KMS-11 (cell line): ENCODE measurements at regions not wholly inside any gene's neighbourhood (a gene's known extent, or its start where the extent isn't known, plus 50 kb on each side); places are given as distances from the start of the nearest gene placed in this dataset.

Experiments used
- H2AFZ ChIP-seq: fragments of 200-600 bp; sonication (generic); 2 replicates; pipeline ENCODE4 v1.6.1; 2016; ENCODE audit warnings: antibody characterized with exemption, mixed run types, low read depth
- H3K27ac ChIP-seq: fragments of 200-600 bp; sonication (generic); 2 replicates; pipeline ENCODE4 v1.6.1; 2016; ENCODE audit warnings: mild to moderate bottlenecking, mixed run types
- H3K27me3 ChIP-seq: fragments of 200-600 bp; sonication (generic); 2 replicates; pipeline ENCODE4 v1.6.1; 2017; ENCODE audit warnings: mild to moderate bottlenecking, low read depth, mixed run types, moderate library complexity; ENCODE audit not compliant: insufficient read depth
- H3K36me3 ChIP-seq: fragments of 200-600 bp; sonication (generic); 2 replicates; pipeline ENCODE4 v1.6.1; 2017; ENCODE audit warnings: mild to moderate bottlenecking, mixed run types; ENCODE audit not compliant: insufficient read depth
- H3K4me1 ChIP-seq: fragments of 200-600 bp; sonication (generic); 2 replicates; pipeline ENCODE4 v1.6.1; 2016; ENCODE audit warnings: mild to moderate bottlenecking, low read depth, mixed run types; ENCODE audit not compliant: poor library complexity, severe bottlenecking
- H3K4me2 ChIP-seq: fragments of 200-600 bp; sonication (generic); 2 replicates; pipeline ENCODE4 v1.7.0; 2016; ENCODE audit warnings: mild to moderate bottlenecking, mixed run types
- H3K4me3 ChIP-seq: fragments of 200-600 bp; sonication (generic); IDR thresholded peaks from 2 replicates; pipeline ENCODE4 v1.6.1; 2017; ENCODE audit warnings: low read depth, low read length, mixed read lengths; ENCODE audit not compliant: insufficient read depth
- H3K79me2 ChIP-seq: fragments of 200-600 bp; sonication (generic); 2 replicates; pipeline ENCODE4 v1.6.1; 2016; ENCODE audit warnings: low read depth, mixed run types; ENCODE audit not compliant: insufficient read depth
- H3K9ac ChIP-seq: fragments of 200-600 bp; sonication (generic); 2 replicates; pipeline ENCODE4 v1.6.1; 2016; ENCODE audit warnings: mild to moderate bottlenecking, mixed run types
- H4K20me1 ChIP-seq: fragments of 200-600 bp; sonication (generic); 2 replicates; pipeline ENCODE4 v1.6.1; 2016; ENCODE audit warnings: mild to moderate bottlenecking, mixed run types; ENCODE audit not compliant: insufficient read depth
- TF ChIP-seq, protein P1 (sequence below): fragments of 200-600 bp; sonication (generic); conservative IDR thresholded peaks from 2 replicates; pipeline ENCODE4 v1.6.1; 2017; ENCODE audit warnings: low read depth, mild to moderate bottlenecking, antibody characterized with exemption, low read length, moderate library complexity, mixed read lengths

DNA sequence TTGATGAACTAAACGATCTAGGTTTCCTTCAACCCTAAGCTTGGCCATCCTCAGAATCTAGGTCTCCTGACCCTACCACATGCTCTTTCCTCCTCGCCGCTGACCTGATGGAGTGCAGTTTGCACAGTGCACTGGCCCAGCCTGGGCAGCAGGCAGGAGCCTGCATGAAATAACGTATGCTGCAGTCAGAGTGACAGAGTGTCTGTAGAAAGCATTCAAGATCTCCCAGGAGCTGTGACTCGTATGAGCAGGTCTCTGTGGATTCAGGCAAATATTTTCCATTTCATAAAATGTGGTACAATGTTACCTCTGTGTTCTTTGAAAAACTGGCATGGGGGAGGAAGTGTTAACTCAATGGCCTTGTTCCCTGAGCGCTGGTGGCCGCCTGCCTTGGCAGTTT is 441.8 kb downstream of the RPS24 start:
- Histone ChIP-seq H3K36me3 (no peaks in the 10 kb centered on the region), H3K4me1 (no peaks in the 10 kb centered on the region), H4K20me1 (no peaks in the 10 kb centered on the region), H3K9ac (no peak overlapping the region), H3K4me3 (no peak overlapping the region), H3K79me2 (no peaks in the 10 kb centered on the region), H3K27ac (no peak overlapping the region), H2AFZ (no peak overlapping the region), H3K27me3 (no peaks in the 10 kb centered on the region), H3K4me2 (no peak overlapping the region)
- TF ChIP-seq, protein P1, sequence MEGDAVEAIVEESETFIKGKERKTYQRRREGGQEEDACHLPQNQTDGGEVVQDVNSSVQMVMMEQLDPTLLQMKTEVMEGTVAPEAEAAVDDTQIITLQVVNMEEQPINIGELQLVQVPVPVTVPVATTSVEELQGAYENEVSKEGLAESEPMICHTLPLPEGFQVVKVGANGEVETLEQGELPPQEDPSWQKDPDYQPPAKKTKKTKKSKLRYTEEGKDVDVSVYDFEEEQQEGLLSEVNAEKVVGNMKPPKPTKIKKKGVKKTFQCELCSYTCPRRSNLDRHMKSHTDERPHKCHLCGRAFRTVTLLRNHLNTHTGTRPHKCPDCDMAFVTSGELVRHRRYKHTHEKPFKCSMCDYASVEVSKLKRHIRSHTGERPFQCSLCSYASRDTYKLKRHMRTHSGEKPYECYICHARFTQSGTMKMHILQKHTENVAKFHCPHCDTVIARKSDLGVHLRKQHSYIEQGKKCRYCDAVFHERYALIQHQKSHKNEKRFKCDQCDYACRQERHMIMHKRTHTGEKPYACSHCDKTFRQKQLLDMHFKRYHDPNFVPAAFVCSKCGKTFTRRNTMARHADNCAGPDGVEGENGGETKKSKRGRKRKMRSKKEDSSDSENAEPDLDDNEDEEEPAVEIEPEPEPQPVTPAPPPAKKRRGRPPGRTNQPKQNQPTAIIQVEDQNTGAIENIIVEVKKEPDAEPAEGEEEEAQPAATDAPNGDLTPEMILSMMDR = no peak

DNA sequence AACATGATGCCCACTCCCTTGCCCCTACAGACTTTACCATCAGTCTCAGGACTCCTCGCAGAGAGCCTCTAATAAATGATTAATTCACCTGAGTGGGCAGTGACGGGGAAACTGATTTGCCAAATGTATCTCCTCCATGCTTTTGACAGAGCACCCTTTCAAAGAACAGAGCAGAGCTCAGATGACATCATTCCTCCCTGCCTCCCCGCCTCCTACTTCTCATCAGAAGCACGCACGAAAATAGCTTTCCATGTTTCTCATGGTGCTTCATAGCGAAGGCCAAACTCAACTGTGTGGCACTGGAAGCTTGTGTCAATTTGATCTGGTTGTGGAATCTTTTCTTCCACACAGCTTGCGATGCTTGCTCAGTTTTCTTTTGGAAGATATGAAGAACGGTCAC is 442.5 kb downstream of the RPS24 start:
- TF ChIP-seq, protein P1 = no peak
- Histone ChIP-seq H3K79me2 (no peaks in the 10 kb centered on the region), H3K36me3 (no peaks in the 10 kb centered on the region), H2AFZ (no peak overlapping the region), H3K27ac (no peak overlapping the region), H3K27me3 (no peaks in the 10 kb centered on the region), H3K4me1 (no peaks in the 10 kb centered on the region), H3K9ac (no peak overlapping the region), H4K20me1 (no peaks in the 10 kb centered on the region), H3K4me2 (no peak overlapping the region), H3K4me3 (no peak overlapping the region)

DNA sequence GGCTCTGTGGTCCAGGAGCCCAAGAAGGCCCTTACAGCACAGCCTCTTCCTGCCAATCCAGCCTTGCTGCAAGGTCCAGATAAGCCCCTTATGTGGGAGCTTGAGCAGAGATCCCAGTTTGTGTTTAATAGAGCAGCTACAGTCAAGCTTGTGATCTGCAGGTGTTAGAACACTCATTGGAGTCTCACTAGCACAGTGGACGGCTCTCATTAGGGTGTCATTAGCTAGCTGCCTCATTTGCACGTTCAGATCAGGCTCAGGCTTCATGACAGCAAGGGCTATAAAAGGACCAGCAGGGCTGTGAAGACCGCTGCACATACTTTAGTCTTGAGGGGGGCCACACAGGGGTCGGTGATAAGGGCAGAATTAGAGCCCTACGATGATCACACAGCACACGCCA is 443.2 kb downstream of the RPS24 start:
- H3K36me3 ChIP-seq = no peaks in the 10 kb centered on the region
- H3K4me3 ChIP-seq = no peak overlapping the region
- H3K4me2 ChIP-seq = no peak overlapping the region
- TF ChIP-seq, protein P1 = no peak
- H3K27ac ChIP-seq = no peak overlapping the region
- H2AFZ ChIP-seq = no peak overlapping the region
- no peak overlapping the region for H3K9ac ChIP-seq
- no peaks in the 10 kb centered on the region for H3K4me1 ChIP-seq
- no peaks in the 10 kb centered on the region for H3K79me2 ChIP-seq
- no peaks in the 10 kb centered on the region for H4K20me1 ChIP-seq
- H3K27me3 ChIP-seq = no peaks in the 10 kb centered on the region

GRCh38 chr10:78478919-78479318 is 445.3 kb downstream of the RPS24 start:
- Histone ChIP-seq H2AFZ (no peak overlapping the region), H3K27ac (no peak overlapping the region), H4K20me1 (no peaks in the 10 kb centered on the region), H3K79me2 (no peaks in the 10 kb centered on the region), H3K36me3 (no peaks in the 10 kb centered on the region), H3K4me2 (no peak overlapping the region), H3K4me1 (no peaks in the 10 kb centered on the region), H3K4me3 (no peak overlapping the region), H3K27me3 (no peaks in the 10 kb centered on the region), H3K9ac (no peak overlapping the region)
- TF ChIP-seq, protein P1 = no peak
